ENCODE measurements at regions not wholly inside any gene's neighbourhood (a gene's known extent, or its start where the extent isn't known, plus 50 kb on each side); places are given as distances from the start of the nearest gene placed in this dataset.

- Histone ChIP-seq H3K4me2 (ENCODE audit: extremely low read depth, insufficient read depth, low read length) (no peak overlapping the region), H3K4me1 (ENCODE audit: control insufficient read depth, extremely low read depth, insufficient read depth, low read length) (no peaks in the 10 kb centered on the region)
- TF ChIP-seq EZH2 (IDR thresholded peaks at IDR 0.05; ENCODE audit: low read length, missing control alignments) (no peak), CTCF (conservative IDR thresholded peaks at IDR 0.05 in 1 of 2, IDR thresholded peaks at IDR 0.05 in 1 of 2; ENCODE audit: low read depth in 1 of 2, low read length in 2 of 2) (no peak)
Measured at GRCh38 chr14:30295980-30296379, 263.0 kb upstream of the G2E3 start.

GRCh38 chr14:30296931-30297405, 262.0 kb upstream of the G2E3 start:
- no peaks in the 10 kb centered on the region for H3K36me3 ChIP-seq (ENCODE audit: control insufficient read depth, insufficient read depth, low read length)
- H4K20me1 ChIP-seq (ENCODE audit: control insufficient read depth, extremely low read depth, insufficient read depth, low read length), result no peaks in the 10 kb centered on the region
- no peak overlapping the region for H3K9ac ChIP-seq (ENCODE audit: insufficient read depth, low read length)
- H3K27ac ChIP-seq (ENCODE audit: insufficient read depth, low read length), result no peak overlapping the region
- DNase-seq (ENCODE audit: low read depth in 2 of 2), result no peak
- H3K4me3 ChIP-seq (replicated peaks in 1 of 4; ENCODE audit: control extremely low read depth in 1 of 4, insufficient read depth in 1 of 4, low read depth in 3 of 4, low read length in 4 of 4), result no peak overlapping the region
- H3K9me3 ChIP-seq (ENCODE audit: control insufficient read depth, insufficient read depth, low read depth, low read length), result no peaks in the 10 kb centered on the region
- no peaks in the 10 kb centered on the region for H3K79me2 ChIP-seq (ENCODE audit: control insufficient read depth, insufficient read depth, low read length)
- no peaks in the 10 kb centered on the region for H3K4me1 ChIP-seq (ENCODE audit: control insufficient read depth, extremely low read depth, insufficient read depth, low read length)
- H3K27me3 ChIP-seq (ENCODE audit: control insufficient read depth, insufficient read depth, low read length), result no peaks in the 10 kb centered on the region
- H3K4me2 ChIP-seq (ENCODE audit: extremely low read depth, insufficient read depth, low read length), result no peak overlapping the region
- no peak overlapping the region for H2AFZ ChIP-seq (ENCODE audit: low read length)
- TF ChIP-seq CTCF (conservative IDR thresholded peaks at IDR 0.05 in 1 of 2, IDR thresholded peaks at IDR 0.05 in 1 of 2; ENCODE audit: low read depth in 1 of 2, low read length in 2 of 2) (no peak), EZH2 (IDR thresholded peaks at IDR 0.05; ENCODE audit: low read length, missing control alignments) (no peak)

More at GRCh38 chr14:30295980-30296379, 263.0 kb upstream of the G2E3 start:
- no peaks in the 10 kb centered on the region for H3K36me3 ChIP-seq (ENCODE audit: control insufficient read depth, insufficient read depth, low read length)
- no peak overlapping the region for H3K4me3 ChIP-seq (replicated peaks in 1 of 4; ENCODE audit: control extremely low read depth in 1 of 4, insufficient read depth in 1 of 4, low read depth in 3 of 4, low read length in 4 of 4)
- no peaks in the 10 kb centered on the region for H3K79me2 ChIP-seq (ENCODE audit: control insufficient read depth, insufficient read depth, low read length)
- no peak overlapping the region for H2AFZ ChIP-seq (ENCODE audit: low read length)
- no peaks in the 10 kb centered on the region for H3K27me3 ChIP-seq (ENCODE audit: control insufficient read depth, insufficient read depth, low read length)
- H3K9ac ChIP-seq (ENCODE audit: insufficient read depth, low read length), result no peak overlapping the region
- H3K27ac ChIP-seq (ENCODE audit: insufficient read depth, low read length), result no peak overlapping the region
- no peaks in the 10 kb centered on the region for H3K9me3 ChIP-seq (ENCODE audit: control insufficient read depth, insufficient read depth, low read depth, low read length)
- DNase-seq (ENCODE audit: low read depth in 2 of 2), result no peak
- H4K20me1 ChIP-seq (ENCODE audit: control insufficient read depth, extremely low read depth, insufficient read depth, low read length), result no peaks in the 10 kb centered on the region

DNA sequence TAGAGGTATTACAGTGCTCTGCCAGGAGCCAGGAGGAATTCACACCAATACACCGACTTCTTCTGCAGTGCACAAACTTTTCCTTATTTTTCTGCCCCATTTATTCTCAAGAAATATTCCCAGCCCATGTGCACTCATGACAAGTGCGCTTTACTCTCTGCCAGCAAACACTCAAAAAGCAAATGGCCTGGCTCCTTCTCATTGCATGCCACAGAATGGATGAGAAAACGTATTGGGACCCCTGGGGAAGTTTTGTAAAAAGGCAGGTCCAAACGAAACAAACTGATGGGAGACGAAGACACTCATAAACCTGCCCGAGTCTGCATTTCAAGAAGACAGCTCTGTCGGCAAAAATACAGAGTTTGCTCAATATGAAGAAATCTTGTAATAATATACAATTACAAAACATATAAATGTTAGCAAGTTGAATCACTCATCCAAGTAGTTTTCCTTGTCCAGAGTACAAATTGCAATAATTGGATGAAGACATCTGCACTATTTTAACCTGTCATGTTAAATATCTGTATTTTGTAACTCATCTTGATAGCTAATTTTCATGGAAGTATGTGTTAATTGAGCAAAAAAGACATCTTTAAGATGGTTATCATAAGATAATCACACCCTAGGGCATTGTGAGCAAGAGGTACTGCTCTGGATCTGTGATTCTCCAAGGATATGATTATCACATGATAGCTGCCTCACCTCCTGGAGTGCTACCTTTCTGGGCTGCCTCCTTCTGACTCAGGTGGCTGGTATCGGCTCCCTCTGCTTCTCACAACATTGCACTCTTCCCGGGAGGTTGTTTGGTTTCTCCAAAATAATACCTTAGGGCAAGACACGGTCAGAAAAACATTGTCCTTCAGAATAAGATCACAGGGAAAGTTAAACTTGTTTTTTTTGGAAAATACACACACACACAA, 260.8 kb upstream of the G2E3 start:
- H3K4me1 ChIP-seq (ENCODE audit: control insufficient read depth, extremely low read depth, insufficient read depth, low read length), result no peaks in the 10 kb centered on the region
- no peaks in the 10 kb centered on the region for H3K9me3 ChIP-seq (ENCODE audit: control insufficient read depth, insufficient read depth, low read depth, low read length)
- TF ChIP-seq CTCF (conservative IDR thresholded peaks at IDR 0.05 in 1 of 2, IDR thresholded peaks at IDR 0.05 in 1 of 2; ENCODE audit: low read depth in 1 of 2, low read length in 2 of 2) (no peak), EZH2 (IDR thresholded peaks at IDR 0.05; ENCODE audit: low read length, missing control alignments) (no peak)
- H3K9ac ChIP-seq (ENCODE audit: insufficient read depth, low read length), result no peak overlapping the region
- no peak overlapping the region for H3K4me3 ChIP-seq (replicated peaks in 1 of 4; ENCODE audit: control extremely low read depth in 1 of 4, insufficient read depth in 1 of 4, low read depth in 3 of 4, low read length in 4 of 4)
- H2AFZ ChIP-seq (ENCODE audit: low read length), result no peak overlapping the region
- no peak overlapping the region for H3K27ac ChIP-seq (ENCODE audit: insufficient read depth, low read length)
- no peaks in the 10 kb centered on the region for H4K20me1 ChIP-seq (ENCODE audit: control insufficient read depth, extremely low read depth, insufficient read depth, low read length)
- no peak overlapping the region for H3K4me2 ChIP-seq (ENCODE audit: extremely low read depth, insufficient read depth, low read length)
- H3K36me3 ChIP-seq (ENCODE audit: control insufficient read depth, insufficient read depth, low read length), result no peaks in the 10 kb centered on the region
- no peak for DNase-seq (ENCODE audit: low read depth in 2 of 2)
- H3K79me2 ChIP-seq (ENCODE audit: control insufficient read depth, insufficient read depth, low read length), result no peaks in the 10 kb centered on the region
- no peaks in the 10 kb centered on the region for H3K27me3 ChIP-seq (ENCODE audit: control insufficient read depth, insufficient read depth, low read length)
